NOMO-1 (cell line): ENCODE measurements at regions not wholly inside any gene's neighbourhood (a gene's known extent, or its start where the extent isn't known, plus 50 kb on each side); places are given as distances from the start of the nearest gene placed in this dataset.
"Not testable (repeated sequence)": the region's sequence is repeated elsewhere in the genome, so short reads cannot be mapped to it uniquely, and the experiment has no call there.

ENCODE experiments used
- DNase-seq, 2 experiments: peaks; one replicate each; lab custom pipeline; 2025; ENCODE audit not compliant: unreplicated experiment in 2 of 2; lab: John Stamatoyannopoulos, UW

DNA sequence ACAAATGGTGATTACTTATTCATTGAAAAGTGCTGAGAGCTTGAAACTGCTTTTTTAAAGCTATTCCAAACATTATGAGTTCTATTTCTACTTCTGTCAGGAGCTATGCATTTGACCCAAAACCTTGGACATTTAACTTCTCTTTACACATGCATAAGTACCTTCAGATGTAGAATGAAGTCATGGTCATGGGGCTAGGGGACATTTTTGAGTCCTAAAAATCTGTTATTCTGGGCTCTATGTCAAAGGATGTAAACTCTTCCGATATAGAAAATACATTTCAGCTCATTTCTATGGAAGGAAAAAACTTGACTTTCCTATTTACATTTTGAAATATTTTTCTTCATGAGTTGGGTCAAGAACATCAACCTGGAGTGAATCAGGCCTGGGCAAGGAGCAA is 179.5 kb upstream of the CXCL12 start:
- no peak for DNase-seq

GRCh38 chr10:44564790-44565189 is 179.9 kb upstream of the CXCL12 start:
- no peak for DNase-seq

DNA sequence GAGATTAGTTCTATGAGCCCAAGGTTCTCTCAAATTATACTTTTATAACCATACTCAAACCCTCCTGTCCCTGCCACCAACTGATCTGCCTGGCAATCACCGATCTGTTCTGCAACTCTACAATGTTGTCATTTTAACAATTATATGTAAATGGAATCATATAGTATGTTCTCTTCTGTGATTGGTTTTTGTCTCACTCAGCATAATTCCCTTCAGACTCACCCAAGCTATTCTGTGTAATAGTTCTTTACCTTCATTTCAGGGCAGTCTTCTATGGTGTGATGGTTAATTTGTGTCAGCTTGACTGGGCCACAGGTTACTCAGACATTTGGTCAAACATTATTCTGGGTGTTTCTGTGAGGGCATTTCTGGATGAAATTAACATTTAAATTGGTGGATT is 181.9 kb upstream of the CXCL12 start:
- no peak for DNase-seq

DNA sequence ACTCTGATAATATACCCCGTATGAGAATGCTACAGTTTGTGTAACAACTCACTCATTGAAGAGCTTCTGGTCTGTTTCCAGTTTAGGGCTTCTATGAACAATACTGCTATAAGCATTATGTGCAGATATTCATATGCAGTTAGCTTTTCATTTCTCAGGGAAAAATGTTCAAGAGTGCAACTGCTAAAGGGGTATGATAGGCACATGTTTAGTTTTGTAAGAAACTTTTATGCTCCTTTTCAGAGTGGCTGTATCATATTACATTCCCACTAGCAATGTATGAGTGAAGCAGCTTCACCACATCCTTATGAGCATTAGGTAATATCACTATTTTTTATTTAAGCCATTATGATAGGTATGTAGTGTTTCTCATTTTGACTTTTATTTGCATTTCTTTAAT is 182.6 kb upstream of the CXCL12 start:
- DNase-seq, result no peak

DNA sequence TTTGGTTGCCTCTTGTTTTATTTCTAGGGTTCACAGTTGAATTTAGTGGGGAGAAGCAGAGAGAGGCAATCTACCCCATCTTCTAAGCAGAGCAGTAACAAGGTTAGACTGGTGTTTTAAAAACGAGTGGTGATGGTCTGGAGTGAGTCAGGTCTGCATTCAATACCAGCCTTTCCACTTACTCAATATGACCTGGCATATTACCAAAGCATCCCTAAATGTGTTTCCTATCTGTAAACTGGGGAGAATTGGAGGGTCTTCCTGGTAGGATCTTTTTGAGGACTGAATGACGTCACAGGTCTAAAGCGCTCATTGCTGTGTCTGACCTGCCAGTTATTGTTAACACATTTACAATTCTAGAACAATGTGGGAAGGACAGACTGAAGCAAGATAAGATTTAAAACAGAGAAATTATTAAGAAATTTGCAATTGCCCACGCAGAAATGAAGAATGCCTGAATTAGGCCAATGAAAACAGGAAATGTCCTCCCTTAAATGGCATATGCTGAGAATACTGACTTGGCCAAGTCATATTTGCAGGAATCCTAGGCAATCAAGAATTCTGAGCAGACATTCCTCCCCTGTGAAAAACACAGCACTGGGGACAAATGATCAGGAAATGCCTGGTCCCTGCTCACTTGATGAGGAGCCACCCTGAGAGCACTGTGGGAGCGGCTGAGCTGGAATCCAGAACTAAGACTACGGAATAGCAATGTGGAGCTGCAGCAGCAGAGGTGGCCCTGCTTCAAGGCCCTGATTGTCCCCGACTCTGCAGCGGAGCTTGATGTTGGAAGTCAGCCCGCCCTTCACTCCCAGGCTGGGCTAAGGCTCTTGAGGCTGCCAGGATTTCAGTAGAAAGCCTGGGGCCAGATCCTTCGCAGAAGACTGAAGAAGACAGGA is 184.5 kb upstream of the CXCL12 start:
- no peak for DNase-seq

- no peak for DNase-seq
These were observed 186.8 kb upstream of the CXCL12 start for GRCh38 chr10:44571701-44572100.

GRCh38 chr10:44572146-44572545 is 187.2 kb upstream of the CXCL12 start:
- DNase-seq, result no peak

DNA sequence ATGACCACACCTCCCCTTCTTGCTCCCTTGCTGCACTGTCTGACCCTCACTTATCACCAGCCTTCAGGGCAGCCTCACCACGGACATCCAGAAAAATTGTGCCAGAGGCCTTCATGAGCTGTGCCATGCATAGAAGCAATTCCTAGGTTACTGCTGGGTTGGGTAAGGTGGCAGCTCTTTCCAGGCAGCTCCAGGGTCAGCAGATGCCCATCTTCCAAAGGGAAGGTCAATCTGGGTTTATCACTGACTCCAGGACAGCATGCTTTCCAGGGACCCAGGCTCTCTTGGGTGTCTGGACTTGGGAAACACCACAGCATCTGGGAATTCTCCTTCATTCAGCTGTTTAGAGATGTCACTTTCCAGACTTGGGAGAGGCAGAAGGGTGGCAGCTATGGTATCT is 188.9 kb upstream of the CXCL12 start:
- no peak for DNase-seq

DNA sequence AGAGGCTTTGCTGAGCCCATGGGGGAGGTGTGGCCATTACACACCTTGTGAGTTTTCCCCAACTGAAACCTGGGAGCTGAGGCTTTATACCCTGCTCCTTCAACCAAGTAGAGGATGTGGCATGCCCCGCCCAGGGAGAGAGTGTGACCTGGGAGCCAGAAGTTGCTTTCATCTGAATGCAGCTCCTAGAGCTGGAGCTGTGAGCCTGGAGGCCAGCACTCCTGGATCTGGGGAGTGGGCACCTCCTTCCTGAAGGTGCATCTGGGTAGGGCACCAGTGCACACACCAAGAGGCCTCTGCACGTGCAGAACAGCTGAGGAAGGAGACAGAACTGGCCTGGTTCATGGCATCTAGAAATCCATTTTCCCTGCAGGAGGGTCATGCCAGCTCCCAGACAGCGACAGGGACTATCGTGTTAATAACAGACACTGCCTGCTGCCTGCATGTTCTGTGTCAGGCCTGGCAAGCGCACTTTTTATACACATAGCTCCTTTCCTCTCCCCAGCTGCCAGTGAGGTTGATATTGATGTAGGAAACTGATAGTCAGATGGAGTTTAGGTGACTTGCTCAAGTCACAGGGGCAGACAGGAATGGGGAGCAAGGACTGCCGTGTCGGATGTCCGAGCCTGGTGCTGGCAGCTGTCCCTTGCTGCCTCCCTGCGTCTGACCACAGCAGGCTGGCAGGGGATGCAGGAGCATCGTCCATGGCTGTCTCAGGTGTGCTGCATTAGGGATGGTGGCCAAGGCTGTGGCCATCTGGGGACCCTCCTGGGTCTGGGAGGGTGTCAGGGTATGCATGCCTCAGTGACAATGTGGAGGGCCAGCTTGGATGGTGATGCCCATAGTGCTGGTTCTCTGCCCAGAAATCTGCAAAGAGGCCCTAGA is 189.9 kb upstream of the CXCL12 start:
- DNase-seq, result no peak

DNA sequence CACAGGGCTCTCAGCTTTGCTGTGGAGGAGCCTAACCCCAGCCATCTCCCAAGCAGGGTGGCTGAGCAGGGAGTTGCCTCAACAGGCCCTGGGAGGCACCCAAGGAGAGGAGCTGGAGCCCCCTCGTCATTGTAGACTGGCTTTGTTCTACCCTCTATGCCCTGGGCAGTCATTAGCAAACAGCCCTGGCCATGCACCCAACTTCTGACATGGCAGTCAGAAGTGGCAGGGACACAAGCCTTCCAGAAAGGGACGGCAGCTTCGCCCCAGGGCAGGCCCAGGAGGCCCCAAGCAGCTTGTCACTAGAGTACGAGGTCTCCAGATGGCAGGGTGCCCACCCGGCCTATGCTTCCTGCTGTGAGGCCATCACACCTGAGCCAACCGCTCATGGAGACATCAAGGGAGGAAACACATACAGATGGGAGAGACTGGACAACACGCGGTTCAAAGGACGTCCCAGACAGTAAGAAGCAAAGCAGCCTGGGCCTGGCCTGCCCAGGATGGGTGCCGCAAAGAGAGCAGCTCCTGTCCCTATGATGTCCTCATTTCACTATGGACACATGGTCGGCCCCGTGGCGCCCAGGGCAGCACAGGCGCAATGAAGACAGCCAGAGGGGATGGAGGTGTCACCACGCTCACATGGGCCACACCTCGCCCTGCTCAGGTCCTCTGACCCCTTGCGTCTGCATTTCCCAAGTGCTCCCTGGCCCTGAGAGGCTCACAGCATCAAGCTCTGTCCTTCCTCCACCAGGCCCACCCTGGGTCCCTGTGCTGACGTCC is 190.9 kb upstream of the CXCL12 start:
- DNase-seq, result no peak

- DNase-seq, result no peak
These were observed 191.8 kb upstream of the CXCL12 start for GRCh38 chr10:44576702-44577191.

DNA sequence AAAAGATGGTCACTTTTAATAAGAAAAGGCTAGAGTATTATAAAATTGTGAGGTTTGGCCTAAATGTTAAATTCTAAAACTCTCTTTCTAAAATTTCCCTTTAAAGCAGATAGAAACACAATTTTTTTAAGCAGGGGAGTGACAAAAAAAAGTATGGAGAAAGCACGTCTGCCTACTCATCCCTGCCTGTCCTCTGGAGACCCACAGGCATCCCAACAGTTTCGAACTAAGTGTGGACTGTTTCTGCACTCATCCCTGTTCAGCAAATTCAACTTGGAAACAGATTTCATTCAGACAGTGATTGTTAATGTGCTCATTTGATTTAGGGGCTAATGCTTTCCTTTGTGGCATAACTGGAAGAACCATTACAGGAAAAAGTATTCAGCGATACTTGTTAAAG is 192.6 kb upstream of the CXCL12 start:
- DNase-seq, result no peak

GRCh38 chr10:44578271-44578670 is 193.4 kb upstream of the CXCL12 start:
- DNase-seq, result no peak

DNA sequence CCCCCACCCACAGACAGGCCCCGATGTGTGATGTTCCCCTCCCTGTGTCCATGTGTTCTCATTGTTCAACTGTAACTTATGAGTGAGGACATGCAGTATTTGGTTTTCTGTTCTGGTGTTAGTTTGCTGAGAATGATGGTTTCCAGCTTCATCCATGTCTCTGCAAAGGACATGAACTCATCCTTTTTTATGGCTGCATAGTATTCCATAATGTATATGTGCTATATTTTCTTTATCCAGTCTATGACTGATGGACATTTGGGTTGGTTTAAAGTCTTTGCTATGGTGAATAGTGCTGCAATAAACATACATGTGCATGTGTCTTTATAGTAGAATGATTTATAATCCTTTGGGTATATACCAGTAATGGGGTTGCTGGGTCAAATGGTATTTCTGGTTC is 194.1 kb upstream of the CXCL12 start:
- not testable (repeated sequence) for DNase-seq

DNA sequence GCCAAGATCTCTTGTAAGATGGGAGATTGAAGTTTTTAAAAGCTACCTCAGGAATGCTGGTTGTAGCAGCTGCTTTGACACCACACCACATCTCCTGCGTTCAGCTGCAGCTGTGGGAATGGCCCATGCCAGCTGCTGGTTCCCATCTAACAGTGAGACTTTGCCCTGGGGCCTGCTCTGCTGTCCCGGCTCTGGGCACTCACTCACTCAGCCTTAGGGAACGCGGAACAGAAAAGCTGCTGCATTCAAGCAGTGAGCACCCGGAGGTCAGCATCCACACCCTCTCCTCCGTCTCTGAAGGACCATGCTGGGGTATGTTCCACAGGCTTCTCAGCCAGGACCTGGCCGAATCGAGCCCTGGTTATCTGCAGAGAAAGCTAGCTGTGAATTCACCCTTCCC is 197.1 kb upstream of the CXCL12 start:
- no peak for DNase-seq

- no peak for DNase-seq
These were observed 202.8 kb upstream of the CXCL12 start for GRCh38 chr10:44587488-44588318.

GRCh38 chr10:44589181-44589943 is 204.5 kb upstream of the CXCL12 start:
- no peak for DNase-seq

DNA sequence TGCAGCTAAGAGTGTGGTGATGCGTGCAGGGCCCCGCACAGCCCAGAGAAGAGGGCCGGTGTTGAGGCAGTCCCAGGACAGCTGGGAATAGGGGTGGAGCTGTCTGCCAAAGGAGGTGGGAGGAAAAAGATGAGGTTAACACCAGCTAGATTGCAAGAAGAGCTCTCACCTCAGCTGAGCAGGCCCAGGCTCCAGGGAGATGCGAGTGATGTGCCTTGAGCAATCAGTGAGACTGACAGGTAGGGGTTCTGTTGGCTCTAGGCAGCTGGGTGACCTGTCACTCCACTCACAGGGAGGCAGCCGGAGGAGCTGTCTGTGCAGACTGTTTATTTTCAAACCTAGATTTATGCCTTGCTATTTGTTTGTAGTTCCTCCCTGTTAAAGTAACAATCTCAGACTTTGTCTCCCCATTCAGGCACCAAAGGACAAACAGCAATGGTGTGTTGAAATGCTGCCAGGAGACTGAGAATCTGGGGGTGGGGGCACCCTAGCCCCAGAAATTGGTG is 205.1 kb upstream of the CXCL12 start:
- no peak for DNase-seq

- no peak for DNase-seq
These were observed 207.0 kb upstream of the CXCL12 start for GRCh38 chr10:44591911-44592310.
